COLO668 (cell line): ENCODE measurements at regions not wholly inside any gene's neighbourhood (a gene's known extent, or its start where the extent isn't known, plus 50 kb on each side); places are given as distances from the start of the nearest gene placed in this dataset.

Source experiments
- DNase-seq: peaks from one replicate; lab custom pipeline; 2025; ENCODE audit not compliant: unreplicated experiment; lab: John Stamatoyannopoulos, UW

- DNase-seq: no peak
Observed at GRCh38 chr4:41426539-41426938, 111.4 kb upstream of the LIMCH1 start.

DNA sequence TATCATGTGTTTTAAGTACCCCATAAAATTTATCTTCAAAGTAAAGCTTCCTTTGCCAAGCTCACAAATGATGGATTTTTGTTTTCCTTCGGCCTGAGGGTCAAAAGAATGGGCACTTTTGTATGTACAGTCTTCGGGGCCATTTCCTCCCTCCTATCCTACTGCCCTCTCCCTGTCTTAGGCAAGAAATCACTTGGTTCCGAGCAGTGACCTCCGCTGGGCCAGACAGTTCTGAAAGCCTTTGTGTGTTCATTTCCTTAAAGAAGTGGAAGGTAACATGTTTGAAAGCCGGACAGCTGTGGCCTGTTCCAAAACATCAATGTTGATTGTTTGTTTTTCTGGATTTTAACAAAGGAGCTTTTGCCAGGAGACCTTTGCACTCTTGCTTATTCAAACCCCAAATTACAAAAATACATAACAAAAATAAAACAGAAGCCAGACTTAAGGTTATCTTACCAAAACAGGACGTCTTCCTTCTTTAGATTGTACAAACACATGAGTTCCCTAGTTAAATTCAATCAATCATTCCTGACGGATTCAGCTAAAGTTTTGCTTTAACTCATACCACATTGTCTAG lies 110.6 kb upstream of the LIMCH1 start:
- DNase-seq: no peak

DNA sequence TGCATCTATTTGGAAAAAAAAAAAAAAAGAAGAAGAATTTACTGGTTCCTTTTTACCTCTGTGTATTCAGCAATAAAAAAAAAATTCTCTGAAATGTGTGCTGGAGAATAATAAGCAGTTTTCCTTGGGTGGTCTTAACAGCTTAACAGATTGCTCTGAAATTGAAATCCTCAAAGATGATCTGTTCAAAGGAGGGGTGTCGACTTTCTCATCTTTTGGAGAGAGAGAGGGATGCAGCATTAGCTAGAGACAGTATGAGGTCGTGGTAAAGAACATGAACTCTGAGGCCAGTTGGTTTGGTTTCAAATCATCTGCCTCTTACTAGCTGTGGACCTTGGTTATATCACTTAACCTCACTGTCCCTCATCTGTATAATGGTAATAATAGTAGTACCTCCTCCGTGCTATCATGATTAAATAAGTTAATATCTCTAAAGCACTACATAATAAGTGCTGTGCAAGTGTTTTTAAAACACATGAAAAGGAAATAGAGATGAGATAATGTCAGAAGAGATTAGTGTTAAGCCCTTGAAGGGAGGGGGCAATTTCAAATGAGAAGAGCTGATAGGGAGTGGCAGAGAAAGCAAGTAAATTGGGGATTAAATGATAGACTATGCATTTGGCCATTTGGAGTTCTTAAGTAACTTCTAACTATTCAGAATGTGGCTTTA lies 109.9 kb upstream of the LIMCH1 start:
- no peak for DNase-seq

GRCh38 chr4:41428601-41429279 lies 109.2 kb upstream of the LIMCH1 start:
- no peak for DNase-seq

- DNase-seq: no peak
Observed at GRCh38 chr4:41429280-41429669, 108.7 kb upstream of the LIMCH1 start.

DNA sequence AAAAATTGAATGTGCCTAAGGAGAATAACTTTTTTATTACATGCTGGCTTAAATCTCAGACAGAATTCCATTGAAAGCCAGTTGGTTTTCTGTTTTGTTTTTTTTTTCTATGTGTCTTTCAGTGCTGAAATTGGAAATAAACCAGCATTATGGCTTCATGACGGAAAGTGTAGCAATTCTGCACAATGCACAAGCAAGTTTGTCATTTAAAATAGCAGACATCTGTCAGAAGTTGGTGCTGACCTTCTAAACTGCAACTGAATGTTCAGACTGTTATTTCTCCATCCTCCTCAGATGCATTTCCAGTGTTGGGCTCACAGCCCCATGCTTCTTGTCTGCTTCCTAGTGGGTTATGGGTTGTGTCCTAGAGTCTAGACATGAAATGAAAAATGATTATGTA lies 107.2 kb upstream of the LIMCH1 start:
- DNase-seq: no peak

DNA sequence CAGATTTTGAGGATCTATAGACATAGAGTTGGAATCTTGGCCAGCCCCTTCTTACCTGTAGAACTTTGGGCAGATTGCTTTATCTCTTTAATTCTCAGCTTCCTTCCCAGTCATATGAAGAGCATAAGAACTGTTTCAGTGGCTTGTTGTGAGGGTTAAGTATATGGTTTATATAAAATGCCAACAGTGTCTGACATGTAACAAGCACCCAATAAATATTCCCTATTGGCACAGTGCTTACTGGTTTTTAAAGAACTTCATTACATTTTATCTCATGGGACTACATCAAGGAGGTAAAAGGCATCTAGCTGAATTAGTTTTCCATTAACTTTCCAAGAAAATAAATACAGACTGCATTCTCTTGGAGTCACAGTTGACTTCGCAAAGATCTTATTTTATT lies 106.7 kb upstream of the LIMCH1 start:
- no peak for DNase-seq

DNA sequence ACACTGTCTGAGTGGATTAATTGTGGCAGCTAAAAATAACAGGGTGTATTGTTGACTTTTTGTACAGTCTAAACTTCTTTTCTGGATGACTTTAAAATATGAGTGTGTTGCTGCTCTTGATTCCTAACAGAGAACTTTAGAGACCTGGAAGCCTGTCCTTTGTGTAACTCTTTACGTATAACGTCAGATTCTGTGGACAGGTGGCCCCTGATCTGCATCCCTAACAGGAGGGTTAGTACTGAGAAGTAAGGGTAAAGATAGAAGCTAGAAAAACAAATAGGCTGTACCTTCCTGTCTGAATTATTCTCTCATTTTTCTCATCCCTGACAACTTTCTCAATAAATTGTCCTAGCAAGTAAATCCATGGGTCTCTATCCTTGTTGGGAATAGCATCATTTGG lies 105.7 kb upstream of the LIMCH1 start:
- no peak for DNase-seq

DNA sequence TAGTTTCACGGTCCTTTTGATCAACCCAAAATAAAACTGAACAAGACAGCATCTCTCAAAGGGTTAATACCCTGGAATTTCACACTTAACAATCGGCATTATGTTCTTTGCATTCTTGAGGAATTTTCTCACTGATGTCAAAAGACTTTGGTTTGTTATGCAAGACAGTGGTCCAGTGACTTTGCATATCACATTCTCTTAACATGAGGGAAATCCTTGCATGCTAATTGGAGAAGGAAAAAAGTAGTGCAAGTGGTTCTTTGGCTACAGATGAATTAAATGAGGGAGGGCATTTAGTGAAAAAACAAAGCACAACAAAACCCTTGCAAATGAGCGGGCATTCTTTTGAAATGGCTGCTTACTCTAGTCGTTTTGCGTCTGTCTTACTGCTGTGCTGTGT lies 105.1 kb upstream of the LIMCH1 start:
- no peak for DNase-seq

GRCh38 chr4:41433361-41433760 lies 104.6 kb upstream of the LIMCH1 start:
- DNase-seq: no peak

GRCh38 chr4:41435510-41435909 lies 102.4 kb upstream of the LIMCH1 start:
- no peak for DNase-seq

GRCh38 chr4:41436419-41436818 lies 101.5 kb upstream of the LIMCH1 start:
- DNase-seq: no peak

DNA sequence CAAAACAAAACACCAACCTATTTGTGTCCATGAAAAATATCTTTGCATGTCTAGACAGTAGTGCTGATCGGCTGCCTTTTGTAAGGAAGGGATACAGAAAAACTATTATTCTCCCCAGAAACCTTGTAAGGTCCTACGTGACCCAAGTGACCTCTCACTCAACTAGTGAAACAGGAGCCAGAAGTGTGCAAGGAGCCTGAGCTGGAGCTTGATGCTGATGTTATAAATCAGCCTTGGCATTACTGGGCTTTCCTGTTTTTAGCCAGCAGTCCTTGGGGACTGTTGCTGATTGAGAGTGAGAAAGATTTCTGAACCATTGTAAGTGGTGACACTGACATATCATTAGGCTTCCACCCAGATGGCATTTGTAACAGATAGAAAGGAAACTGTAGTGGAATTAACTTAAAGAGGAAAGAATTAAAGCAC lies 100.8 kb upstream of the LIMCH1 start:
- no peak for DNase-seq

- no peak for DNase-seq
Observed at GRCh38 chr4:41438931-41439297, 99.0 kb upstream of the LIMCH1 start.

- no peak for DNase-seq
Observed at GRCh38 chr4:41442810-41443209, 95.1 kb upstream of the LIMCH1 start.

- no peak for DNase-seq
Observed at GRCh38 chr4:41443340-41444079, 94.4 kb upstream of the LIMCH1 start.

- no peak for DNase-seq
Observed at GRCh38 chr4:41446391-41446790, 91.6 kb upstream of the LIMCH1 start.

DNA sequence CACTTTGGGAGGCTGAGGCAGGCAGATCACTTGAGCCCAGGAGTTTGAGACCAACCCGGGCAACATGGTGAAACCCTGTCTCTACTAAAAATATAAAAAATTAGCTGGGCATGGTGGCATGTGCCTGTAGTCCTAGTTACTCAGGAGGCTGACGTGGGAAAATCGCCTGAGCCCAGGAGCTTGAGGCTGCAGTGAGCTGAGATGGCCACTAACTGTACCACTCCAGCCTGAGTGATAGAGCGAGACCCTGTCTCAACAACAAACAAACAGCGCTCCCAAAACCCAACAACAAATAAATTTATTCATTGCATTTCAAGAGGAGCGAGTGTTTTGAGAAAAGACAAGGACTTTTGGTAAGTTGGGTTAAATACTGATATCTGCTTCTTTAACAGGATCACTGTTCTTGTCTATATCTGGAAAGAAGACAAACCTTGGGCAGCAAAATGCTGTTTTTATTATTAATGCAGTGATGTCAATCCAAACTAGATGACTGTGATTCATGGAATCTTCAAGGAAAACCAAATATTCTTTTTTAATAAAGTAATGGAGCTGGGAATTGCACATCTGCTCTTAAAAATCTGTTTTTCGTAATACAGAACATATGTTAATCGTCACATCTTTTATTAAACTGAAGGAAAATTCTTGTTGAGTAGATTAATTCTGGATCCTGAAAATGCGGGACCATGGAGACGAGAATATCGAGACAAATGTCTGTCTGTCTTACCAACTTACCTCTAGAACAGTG lies 90.8 kb upstream of the LIMCH1 start:
- DNase-seq: no peak

DNA sequence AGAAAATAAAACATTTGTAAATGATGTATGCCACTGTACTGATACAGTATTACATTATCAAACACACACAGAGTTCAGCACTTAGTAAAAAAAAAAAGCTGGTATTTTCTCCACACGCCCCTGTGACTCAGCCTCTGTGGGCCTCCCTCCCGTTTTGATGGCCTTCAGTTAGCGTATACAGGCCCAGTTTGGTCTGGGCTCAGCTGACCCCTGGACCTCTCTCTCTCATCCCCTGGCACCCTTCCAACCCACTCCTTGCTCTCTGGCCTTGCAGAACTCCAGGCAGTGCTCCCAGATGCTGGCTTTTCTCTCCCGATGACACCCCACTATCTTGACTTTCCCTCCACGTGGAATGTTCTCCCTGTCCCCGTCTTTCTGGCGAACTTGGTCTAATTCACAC lies 89.0 kb upstream of the LIMCH1 start:
- DNase-seq: peak; percentile 15

- DNase-seq: no peak
Observed at GRCh38 chr4:41451961-41452360, 86.0 kb upstream of the LIMCH1 start.

GRCh38 chr4:41452484-41453225 lies 85.3 kb upstream of the LIMCH1 start:
- peak; percentile 76 for DNase-seq
